Uterus (tissue), 2 donors: ENCODE measurements at regions not wholly inside any gene's neighbourhood (a gene's known extent, or its start where the extent isn't known, plus 50 kb on each side); places are given as distances from the start of the nearest gene placed in this dataset.

Source experiments
- POLR2A ChIP-seq, 2 donors: fragments of 450-650 bp; IDR thresholded peaks; one replicate each; pipeline ENCODE4 v1.6.1; 2016; ENCODE audit warnings: antibody characterized with exemption in 2 of 2, mild to moderate bottlenecking in 1 of 2, moderate library complexity in 1 of 2
- TF ChIP-seq, protein P1 (sequence below), 4 experiments: fragments of 200-600 bp in 2 of 4; fragments of 450-650 bp in 2 of 4; sonication (generic) in 2 of 4; IDR thresholded peaks; one replicate each; pipeline ENCODE4 v1.5.1; 2016 to 2019; ENCODE audit warnings: antibody characterized with exemption in 4 of 4, mild to moderate bottlenecking in 2 of 4, moderate library complexity in 1 of 4

DNA sequence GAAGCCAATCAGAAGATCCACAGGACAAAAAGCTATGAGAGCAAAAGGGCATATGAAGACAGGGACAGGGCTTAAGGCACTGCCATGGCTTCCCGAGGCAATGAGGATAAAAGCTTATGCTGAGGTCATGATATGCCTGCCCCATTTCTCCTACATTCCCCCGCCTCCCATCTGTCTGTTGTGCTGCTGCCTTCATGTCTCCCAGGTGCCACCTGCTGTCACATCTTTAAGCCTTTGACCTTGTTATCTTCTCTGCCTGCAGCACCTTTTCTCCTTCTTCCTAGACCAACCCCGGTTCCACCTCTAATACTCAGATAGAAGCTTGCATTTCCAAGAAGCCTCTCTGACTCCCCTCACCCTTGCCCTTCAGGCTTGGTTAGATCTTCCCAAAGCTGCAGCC lies 213.8 kb downstream of the ARRDC4 start:
- no peak for TF ChIP-seq POLR2A (IDR thresholded peaks at IDR 0.05)
- TF ChIP-seq, protein P1, sequence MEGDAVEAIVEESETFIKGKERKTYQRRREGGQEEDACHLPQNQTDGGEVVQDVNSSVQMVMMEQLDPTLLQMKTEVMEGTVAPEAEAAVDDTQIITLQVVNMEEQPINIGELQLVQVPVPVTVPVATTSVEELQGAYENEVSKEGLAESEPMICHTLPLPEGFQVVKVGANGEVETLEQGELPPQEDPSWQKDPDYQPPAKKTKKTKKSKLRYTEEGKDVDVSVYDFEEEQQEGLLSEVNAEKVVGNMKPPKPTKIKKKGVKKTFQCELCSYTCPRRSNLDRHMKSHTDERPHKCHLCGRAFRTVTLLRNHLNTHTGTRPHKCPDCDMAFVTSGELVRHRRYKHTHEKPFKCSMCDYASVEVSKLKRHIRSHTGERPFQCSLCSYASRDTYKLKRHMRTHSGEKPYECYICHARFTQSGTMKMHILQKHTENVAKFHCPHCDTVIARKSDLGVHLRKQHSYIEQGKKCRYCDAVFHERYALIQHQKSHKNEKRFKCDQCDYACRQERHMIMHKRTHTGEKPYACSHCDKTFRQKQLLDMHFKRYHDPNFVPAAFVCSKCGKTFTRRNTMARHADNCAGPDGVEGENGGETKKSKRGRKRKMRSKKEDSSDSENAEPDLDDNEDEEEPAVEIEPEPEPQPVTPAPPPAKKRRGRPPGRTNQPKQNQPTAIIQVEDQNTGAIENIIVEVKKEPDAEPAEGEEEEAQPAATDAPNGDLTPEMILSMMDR (IDR thresholded peaks at IDR 0.05), result no peak
